GM18498 (cell line): ENCODE measurements at regions not wholly inside any gene's neighbourhood (a gene's known extent, or its start where the extent isn't known, plus 50 kb on each side); places are given as distances from the start of the nearest gene placed in this dataset.

Experiments
- ATAC-seq: cut with Tn5 transposase; IDR thresholded peaks from one replicate; pipeline ENCODE4 v1.9.1; 2021; ENCODE audit warnings: mild to moderate bottlenecking, moderate library complexity; ENCODE audit not compliant: unreplicated experiment

DNA sequence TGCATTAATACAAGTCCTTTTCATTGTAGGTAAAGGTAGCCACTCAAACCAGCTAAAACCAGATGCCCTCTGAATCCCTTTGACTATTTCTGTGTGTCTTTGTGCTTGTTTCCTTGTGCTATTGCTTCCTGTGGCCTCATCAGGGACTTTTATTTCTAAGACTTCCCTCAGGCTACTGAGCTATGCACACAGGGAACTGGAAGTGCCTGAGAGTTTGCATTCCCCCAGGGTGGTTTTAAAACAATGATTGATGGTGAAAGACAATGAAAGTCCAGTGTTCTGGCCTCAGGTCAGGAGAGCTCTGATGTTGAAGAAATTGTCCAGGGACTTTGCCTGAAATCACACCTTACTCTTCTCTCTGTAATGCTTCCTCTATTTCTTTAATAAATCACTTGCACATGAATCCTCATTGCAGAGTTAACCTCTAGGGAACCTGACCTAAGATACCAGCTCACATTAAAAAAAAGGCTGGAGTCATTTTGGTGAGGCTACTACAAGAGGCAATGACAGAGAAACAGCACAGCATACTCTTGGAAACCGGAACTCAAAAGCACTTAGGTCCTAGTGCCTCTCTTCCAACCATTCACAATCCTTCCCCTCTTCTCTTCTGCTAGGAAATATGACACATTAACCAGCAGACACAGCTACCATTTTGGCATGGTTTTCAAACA lies 158.1 kb upstream of the NREP start:
- no peak for ATAC-seq

GRCh38 chr5:111902436-111902835 lies 145.4 kb upstream of the NREP start:
- no peak for ATAC-seq

- ATAC-seq = no peak
Measured at GRCh38 chr5:111901296-111901695, 144.3 kb upstream of the NREP start.

GRCh38 chr5:111892949-111893348 lies 136.0 kb upstream of the NREP start:
- ATAC-seq = no peak

DNA sequence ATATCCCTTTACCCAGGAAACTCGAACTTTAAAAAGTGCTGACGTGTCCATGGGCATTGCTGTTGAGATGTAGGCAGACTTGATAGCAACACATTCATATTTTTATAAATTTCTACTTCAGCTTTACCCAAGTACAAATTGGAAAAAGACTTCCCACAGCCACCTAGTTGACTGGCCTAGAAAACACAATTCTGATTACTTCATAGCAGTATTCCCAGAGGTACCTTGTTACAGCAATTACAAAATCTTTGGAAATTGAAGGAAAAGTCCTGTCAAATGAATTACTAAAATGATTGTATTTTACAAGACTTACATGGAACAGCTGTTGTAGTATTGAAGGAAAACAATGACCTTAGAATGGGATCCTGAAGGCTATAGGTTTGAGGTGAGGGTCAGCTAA lies 130.7 kb upstream of the NREP start:
- ATAC-seq = no peak

- ATAC-seq = no peak
Measured at GRCh38 chr5:111869681-111870080, 112.7 kb upstream of the NREP start.

GRCh38 chr5:111865356-111865755 lies 108.4 kb upstream of the NREP start:
- no peak for ATAC-seq

DNA sequence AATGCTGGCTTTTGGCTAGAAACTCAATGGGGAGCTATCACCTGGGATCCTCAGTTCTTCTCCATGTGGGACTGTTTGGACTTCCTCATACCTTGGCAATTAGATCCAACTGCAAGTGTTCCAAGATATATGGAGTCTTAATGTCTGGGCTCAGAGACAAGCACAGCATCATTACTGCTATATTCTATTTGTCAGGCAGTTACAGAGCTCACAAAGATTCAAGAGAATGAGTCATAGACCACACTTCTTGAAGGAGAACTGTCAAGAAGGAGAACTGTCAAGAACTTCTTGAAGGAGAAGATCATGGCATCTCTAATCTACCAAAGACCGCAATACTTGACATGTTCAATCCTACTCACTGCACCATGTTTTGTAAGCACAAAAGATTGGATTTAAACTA lies 106.8 kb upstream of the NREP start:
- ATAC-seq = no peak

DNA sequence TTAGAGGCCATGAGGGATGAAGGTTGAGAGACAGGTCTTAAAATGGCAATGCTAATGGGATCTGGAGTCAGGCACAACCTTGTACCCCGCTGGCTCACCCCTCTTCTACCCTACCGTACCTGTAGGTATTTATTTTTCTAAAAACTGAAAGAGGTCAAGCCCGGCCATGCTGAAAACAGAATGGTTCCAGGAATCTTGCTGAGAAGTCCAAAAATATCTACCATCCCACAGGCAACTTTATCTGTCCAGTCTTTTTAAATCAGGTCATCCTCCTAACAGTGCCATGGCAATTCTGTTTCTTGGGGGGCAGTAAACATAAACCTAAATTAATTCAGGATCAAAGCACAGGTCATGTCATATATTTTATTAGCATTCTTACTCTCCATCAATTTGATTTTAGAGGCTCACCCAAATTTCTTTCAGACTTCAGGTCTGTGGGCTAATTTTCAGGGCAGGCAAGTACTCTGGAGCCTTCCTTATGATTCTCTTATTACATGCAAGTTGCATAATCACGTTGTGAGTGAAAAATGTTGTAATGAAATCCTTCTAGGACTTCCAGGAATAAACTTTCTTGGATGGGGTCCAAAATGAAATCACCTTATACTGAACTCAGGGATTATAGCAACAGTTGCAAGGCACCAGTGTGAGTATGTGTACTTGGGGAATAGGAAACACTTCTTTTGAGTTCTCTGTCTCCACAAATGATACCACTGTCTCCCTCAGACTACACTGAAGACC lies 102.7 kb upstream of the NREP start:
- ATAC-seq = no peak

DNA sequence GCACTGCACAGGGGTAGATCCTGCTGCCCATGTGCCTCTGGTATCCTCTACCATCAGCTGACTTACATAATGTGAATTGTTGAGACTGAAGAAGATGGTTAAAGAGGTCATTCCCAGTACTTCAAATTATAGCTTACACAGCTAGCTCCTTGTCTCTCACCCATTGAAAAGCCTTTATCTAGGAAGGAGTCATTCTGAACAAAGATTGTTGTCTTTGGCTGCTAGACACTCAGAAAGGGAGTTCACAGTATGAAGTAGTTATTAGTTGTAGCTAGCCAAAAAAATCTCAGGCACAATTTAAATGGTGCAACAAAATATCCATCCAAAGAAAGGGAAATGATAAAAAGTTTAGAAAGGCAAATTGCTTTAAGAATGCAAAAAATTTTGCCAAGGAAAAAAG lies 102.0 kb upstream of the NREP start:
- no peak for ATAC-seq

DNA sequence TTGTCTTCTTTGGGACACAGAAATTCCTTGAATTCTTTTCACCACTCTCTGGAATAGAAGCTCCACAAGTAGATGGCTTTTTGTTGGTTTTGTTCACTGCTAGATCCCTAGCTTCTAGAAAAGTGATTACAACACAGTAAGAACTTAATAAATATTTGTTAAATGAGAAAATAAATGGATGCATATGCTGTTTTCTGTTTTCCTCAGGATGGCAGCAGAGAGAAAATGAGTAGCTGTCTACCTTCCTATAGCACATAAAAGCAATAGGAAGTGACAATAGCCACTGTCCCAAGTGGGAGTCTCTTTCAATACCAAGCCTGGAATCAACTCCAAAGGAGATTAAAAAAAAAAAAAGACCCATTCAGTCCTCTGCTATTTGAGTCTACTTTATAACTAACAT lies 100.6 kb upstream of the NREP start:
- ATAC-seq = no peak

- no peak for ATAC-seq
Measured at GRCh38 chr5:111856876-111857466, 100.0 kb upstream of the NREP start.

GRCh38 chr5:111855356-111855755 lies 98.4 kb upstream of the NREP start:
- no peak for ATAC-seq

DNA sequence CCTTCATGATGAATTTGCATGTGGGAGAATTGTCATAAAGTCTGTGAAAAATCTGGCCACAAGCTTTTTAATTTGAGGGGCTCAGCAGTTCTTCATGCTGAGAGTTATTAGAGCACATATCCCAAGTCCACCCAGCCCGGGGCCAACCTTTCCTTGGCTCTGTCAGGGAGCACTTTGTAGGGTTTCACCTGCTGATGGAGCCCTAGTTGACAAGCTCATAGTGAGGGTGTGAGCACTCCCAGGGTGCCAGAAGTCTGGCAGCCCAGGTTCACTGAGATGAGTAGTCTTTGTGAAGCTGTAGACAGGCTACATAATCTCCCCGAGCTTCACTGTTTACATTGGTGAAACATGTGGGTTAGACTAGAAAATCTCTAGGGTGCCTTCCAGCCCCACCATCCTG lies 97.2 kb upstream of the NREP start:
- ATAC-seq = no peak

GRCh38 chr5:111853748-111854147 lies 96.8 kb upstream of the NREP start:
- ATAC-seq = peak; percentile 67

DNA sequence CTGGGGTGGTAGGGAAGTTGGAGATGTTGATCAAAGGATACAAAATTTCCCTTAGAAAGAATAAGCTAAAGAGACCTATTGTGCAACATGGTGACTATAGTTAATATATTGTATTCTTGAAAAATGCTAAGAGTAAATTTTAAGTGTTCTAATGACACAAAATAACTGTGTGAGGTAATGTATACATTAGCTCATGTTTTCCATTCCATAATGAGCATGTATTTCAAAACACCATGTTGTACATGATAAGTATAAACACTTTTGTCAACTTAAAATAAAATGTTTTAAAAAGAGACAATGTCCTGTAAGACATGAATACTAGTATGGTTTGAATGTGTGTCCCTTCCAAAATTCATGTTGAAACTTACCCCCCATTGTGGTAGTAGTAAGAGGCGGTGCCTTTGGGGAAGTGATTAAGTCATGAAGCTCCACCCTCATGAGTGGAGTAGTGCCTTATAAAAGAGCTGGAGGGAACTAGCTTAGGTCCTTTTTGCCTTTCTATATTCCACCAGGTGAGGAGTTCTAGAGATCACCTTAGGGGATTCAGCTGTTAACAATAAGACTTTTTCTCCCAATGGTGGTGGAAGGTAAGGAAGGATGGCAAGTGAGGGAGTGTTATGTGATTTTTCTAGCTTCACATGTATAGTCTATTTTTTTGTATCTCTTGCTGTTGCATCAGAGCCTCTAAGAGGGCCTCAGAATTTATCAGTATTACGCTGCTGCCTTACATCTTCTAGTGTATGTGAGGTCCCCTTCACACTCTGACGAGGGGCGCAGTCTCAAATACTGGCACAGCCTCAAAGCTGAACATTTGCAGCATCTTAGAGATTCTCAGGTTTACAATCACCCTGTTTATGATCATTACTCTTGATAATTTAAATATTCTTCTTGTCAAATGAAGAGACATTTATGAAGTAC lies 94.9 kb upstream of the NREP start:
- no peak for ATAC-seq

DNA sequence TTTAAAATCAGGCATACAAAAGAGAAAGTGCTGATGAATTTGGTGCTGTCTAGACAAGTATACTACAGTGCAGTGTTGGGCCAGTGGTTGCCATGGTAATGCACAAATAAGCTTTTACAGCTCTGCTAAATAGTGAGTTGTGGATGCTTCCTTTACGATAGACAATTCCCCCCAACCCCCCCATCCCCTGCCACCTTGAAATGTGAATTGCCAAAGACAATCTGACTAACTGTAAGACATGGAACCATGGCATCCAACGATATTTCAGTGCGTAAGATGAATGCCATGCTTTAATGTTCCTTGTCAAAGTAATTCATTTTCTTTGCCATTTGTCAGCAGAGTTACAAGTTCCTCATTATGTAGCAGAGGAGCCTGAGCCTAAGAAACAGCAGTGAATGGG lies 91.5 kb upstream of the NREP start:
- no peak for ATAC-seq

DNA sequence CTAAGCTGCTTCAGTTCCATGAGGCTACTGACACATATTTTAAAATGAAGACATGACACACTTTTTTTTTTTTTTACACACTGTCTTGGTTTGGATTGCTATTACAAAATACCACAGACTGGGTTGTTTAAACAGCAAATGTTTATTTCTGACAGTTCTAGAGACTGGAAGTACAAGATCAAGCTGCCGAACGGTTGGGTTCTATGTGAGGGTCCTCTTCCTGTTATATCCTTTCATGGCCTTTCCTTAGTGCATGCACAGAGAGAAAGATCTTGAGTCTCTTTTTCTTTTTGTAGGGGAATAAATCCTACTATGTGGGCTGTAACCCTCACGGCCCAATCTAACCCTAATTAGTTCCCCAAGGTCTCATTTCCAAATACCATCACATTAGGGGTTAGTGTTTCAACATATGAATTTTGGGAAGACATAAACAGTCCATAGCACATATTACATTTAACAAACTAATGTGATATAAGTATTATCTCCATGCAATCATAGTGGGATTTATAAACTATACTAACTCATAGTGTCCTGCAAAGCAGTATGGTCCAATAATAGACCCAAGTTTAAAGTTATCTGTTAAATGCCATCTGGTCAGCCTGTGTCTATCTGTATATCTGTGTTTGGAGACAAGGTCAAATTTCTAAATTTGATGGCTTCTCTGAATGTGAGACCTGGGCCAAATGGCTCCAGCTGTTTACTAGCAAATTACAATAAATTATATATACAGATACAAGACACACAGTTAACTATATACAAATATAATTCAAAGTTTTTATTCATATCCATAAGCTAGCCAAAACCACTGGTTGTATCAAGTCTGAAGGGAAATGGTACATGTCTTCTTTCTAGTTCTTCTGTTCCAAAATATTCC lies 90.3 kb upstream of the NREP start:
- no peak for ATAC-seq

GRCh38 chr5:111840036-111840674 lies 83.2 kb upstream of the NREP start:
- no peak for ATAC-seq

DNA sequence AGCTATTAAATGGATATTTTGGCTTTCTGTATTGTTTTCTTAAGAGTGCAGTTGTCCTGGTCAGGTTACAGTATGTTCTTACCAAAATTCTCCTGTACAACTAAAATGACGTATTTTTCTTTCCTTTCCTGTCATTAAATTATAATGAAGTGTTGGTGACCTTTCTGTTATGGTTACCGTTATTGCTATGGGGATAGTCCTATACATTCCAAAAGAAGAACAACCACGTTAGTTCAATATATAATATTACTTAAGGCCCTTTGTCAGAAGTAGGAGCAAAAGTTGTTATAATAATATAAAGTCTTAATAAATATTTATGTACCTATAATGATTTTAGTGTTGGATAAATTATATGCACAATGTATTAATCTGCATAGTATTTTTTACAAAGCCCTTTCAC lies 82.4 kb upstream of the NREP start:
- ATAC-seq = no peak
